Fibroblast of the conjunctiva (primary cell): ENCODE measurements at regions not wholly inside any gene's neighbourhood (a gene's known extent, or its start where the extent isn't known, plus 50 kb on each side); places are given as distances from the start of the nearest gene placed in this dataset.

Experiments used
- DNase-seq: peaks from one replicate; pipeline ENCODE4 v3.0.0-alpha.2; 2010; ENCODE audit warnings: low read depth

DNA sequence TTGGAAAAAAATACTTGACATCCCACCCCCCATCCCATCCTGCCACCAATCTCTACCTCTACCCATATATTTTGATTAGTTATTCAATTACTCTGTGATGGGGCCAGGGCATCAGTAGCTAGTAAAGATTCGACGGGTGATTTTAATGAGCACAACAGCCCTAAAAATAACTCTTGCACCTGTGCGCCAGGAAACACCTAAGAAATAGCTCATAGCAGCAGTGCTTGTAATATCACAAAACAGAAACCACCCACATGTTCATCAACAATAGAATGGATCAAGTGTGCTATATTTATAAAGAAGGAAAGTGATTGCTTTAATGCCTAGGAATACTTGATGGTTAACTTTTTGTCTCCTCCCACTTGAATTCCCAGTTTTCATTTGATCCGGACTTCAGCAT lies 225.6 kb upstream of the LCORL start:
- DNase-seq: no peak

DNA sequence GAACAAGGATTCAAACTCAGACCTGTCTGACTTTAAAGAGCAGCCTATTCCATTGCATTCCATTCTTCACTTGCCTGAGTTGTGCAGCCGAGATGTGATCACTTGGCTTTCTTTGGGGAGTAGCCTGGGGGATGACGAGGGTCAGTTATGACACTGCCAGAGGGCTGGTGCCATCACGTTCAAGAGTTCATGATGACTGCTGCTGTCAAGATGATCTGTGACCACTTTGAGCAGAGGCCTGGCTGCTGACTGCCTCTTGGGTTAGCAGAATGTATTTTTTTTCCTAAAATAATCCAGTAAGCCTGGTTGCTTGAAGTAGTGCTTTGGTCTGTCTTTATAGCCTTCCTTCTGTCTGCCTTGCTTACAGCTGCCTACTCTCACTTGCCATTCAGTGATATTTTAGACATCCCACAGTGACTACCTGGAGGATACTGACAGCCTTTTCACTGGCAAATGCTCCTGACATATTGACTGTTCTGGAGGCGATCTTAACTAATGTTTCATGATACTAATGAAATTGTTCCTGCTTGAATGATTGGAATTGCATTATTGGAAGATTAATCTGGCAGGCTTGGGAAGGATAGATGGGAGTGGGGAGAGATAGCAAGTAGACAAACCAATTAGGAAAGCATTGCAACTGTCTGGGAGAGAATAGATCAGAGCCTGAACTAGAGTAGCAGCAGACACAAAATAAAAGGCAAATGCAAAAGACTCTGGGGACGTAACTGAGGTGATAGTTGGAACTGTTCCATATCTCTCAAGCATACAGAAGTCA lies 221.6 kb upstream of the LCORL start:
- no peak for DNase-seq

DNA sequence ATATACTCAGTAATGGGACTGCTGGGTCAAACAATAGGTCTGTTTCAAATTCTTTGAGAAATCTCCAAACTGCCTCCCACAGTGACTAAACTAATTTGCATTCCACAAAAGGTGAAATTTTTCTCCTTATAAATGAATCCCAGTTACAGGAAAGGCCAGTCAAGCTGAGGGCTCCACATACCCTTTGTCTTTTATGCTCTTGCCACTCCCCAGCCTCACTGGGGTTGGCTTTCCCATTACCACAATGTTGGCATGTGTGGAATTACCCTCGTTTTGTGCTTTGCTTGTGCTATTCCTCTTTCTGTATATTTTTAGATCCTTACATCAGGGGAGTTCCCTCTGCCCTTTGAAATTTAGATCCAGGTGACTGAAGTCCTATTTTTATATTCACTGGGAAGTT lies 220.2 kb upstream of the LCORL start:
- no peak for DNase-seq

DNA sequence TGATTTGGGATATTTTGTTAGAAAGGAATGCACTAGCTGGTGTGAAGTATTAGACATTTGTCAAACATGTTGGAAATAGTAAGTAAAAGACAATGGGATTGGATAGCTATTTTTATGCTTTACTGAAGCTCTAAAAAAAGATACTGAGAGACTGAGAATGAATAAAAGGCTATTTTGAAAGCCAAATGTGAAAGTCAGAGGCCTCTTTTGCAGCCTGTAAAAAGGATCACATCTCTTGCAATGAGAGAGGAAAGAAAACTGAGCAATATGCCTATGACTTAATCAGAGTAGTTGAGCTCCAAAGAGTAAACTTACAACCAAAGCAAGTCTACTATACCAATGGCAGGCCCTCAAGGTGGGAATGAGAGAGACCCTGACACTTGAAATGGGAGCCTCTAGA lies 212.6 kb upstream of the LCORL start:
- no peak for DNase-seq

DNA sequence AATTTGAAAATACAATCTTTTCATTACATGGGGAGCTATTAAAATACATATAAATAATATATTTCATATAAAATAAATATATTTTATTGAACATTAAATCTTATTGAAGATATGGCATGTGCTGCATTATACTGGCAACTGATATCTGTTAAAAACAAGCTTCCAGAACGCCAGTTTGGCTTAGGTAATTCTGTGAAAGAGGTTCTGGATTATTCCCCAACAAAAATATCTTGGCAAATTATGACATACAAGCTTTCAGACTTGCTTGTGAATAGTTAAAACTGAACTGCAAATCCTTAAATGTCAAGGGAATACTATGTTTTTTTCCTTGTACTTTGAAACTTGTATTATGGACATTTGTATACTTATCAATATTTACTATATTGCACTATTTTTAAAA lies 210.2 kb upstream of the LCORL start:
- DNase-seq: no peak

DNA sequence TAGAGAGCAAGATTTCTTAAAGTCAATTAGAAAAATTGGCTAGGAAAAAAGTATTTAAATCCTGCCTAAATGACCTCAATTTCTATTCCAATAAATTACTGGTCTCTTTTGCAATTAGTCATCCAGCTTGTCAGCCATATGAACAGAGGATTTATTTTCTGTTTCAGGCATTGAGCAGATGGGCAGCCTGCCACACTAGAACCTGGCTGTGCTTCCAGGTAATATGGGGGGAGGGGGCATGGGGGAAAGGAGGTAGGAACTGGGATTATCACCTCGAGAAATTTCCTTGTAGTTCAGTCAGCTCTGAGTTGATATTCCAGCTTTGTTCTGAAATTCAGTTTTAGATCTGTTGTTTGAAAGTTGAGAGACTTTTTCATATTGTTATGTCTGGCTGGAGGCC lies 206.3 kb upstream of the LCORL start:
- DNase-seq: no peak

DNA sequence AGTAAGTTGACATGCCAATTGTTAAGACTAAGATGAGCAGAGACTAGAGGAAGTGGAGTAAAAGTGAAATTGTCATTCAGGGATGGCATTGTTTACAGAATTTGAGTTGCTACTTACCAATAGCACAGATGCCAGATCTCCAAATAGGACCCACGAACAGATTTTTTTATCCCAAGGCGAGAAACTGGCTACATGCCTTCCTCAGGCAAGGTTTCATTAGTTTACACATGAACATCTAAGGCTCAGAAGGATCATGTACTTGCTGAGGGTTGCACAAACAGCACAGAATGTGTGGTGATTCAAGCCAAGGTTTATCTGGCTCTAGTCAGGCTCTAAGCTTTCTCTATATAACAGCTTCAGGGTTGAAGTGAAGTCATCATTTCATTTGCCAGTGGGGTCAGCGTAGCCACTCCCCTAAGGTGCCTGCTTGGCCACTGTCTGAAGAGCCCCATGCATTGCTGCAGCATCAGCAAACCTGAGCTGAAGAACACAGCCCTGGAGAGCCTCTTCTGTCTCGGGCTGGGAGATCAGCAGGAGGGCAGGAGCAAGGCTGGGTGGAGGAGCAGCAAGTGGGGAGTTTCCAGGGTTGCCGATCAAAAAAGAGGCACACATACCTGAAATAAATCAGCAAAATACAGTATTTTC lies 193.0 kb upstream of the LCORL start:
- DNase-seq: no peak

DNA sequence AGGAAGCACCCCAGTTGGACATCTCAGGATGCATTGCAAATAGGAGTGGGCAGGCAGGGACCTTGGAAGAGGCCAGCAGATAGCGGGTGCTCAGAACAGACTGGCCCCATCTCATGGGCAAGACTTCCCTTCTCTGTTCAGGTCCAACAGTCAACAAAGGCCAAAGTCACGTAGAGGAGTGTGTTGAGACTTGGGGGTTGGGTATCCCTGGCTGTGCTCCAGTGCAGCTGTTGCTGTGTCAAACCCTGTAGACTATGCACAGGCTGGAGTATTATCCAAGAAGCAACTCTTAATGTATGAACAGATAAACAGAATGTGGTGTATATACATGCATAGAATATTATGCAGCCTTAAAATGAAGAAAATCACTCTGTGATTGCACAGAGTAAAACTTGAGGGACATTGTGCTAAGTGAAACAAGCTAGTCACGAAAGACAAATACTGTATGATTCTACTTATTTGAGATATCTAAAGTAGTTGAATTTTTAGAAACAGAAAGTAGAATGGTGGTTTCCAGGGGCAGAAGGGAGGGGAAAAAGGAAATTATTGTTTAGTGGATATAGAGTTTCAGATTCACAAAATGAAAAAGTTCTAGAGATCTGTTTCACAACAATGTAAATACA lies 192.1 kb upstream of the LCORL start:
- no peak for DNase-seq

DNA sequence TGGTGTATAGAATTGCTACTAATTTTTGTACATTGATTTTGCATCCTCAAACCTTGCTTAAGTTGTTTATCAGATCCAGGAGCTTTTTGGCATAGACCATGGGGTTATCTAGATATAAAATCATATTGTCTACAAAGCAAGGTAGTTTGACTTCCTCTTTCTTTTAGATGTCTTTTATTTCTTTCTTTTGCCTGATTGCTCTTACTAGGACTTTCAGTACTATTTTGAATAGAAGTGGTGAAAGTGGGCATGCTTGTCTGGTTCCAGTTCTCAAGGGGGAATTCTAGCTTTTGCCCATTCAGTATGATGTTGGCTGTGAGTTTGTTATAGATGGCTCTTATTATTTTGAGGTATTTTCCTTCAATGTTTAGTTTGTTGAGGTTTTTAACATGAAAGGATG lies 187.9 kb upstream of the LCORL start:
- DNase-seq: no peak

DNA sequence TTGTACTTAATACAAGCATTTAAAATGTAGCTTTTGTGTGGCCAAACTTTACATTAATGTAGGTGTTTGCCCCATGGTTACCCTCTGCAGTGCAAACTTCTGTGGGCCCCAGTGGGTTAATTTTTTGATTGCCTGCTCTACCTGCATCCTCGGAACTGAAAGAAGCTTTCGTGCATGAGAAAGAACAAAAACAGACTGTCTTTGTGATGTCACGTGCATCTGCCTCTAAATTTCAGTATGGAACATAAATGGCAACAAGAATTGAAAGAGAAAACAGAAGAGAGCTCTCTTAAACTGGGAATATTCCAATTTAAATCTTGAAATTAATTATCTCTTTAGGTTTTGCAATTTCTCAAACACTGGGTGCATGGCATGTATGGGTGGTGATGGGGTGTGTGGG lies 182.4 kb upstream of the LCORL start:
- no peak for DNase-seq

DNA sequence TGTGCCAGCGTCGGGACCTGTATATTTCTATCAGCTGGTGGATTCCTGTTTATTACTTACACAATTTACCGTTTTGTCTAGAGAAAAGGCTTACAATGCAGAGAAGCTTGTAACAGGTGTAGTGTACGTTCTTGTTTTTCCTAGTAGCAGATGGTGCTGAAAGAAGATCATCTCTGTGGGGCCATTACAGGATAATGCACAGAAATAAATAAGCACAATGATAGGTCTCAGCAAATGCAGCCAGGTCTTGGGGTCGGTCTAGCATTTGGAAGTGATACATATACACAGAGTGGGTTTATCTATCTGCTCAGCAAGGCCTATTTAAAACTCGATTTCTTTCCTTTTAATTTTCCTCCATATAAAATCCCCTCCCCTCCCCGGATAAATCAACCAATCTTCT lies 180.9 kb upstream of the LCORL start:
- no peak for DNase-seq

DNA sequence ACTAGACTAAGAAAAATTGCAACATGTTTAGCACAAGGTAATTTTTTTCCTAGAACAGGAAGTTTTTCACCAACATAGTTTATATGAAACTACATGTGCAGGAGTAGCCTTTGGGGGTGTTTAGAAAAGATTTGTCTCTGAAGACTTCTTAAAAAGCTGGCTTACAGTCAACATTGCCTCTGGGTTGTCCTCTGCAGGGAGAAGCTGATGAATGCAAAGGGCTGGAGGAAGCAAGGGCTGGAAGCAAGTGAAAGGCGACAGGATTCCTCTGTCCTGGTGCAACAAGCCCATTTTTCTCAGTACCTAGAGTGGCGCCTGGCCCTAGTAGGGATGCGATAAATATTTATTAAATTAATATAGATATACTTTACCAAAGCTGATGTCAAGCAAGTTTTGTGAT lies 180.3 kb upstream of the LCORL start:
- no peak for DNase-seq

DNA sequence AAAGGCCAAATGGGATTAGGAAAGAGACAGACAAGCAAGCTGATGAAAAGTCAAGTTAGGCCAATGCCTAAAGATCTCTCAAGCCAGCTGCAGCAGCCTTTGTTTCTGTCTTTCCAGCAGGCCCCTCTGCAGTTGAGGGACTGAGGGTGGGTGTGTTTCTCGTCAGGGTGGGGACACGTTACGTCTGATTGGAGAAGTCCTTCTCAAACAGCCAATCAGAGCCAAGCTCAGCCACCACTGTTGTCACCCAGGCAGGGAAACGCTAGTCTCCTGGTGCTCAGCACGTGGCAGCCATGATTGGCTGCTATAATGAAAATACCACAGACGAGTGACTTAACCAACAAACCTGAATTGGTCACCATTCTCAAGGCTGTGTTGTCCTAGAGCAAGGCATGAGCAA lies 177.1 kb upstream of the LCORL start:
- DNase-seq: no peak

DNA sequence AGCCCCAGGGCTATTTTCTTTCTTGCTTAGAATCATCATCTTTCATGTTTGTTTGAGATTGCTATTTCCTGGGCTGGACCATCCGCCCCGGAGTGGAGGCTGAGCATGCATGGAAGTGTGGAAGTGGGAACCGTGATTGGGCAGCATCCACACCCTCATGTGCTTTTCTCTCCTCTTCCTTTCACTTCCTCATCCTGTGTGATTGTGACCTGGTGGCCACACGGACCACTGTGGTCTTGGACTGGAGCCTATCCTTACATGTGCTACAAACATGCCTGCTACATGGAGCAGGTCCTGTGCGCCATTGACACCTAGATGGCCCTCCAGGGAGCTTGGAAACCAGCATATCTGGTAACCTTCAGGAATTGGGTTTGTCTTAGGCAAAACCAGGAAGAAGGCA lies 175.9 kb upstream of the LCORL start:
- DNase-seq: no peak

DNA sequence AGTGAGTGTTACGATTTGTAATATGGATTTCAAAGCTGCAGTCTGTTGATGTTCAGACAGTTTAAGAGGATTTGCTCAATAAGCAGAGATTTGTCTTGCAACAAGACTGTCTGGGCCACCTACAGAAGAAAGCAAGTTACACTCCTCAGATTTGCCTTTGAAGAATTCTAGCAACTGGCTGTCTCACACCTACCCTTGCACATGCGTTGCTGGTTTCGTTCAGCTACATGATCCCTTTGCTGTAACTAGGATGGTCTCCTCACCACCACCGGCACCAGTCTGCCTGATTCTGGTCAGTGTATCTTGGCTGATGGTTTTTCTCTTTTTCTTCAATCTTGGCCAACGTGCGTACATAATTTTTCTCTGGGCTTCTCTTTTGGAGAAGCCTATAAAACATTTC lies 172.7 kb upstream of the LCORL start:
- DNase-seq: no peak

DNA sequence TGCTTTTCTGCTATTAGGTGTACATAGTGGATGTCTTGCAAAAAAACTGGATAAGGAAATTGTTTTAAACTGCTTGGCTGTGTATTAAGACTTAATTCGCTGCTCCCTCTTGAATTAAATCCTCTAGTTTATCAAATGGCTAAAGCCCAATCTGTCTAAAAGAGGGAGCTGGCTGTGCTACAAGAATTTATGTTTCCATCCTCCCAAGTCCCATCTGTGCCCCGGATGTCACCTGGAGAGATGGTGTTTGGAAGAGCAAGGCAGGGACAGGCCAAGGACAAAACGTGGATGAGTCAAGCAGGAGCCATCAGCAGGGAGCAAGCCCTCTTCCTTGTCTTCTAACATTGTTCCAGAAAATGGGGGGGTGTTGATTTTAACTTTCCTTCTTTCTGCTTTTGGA lies 171.3 kb upstream of the LCORL start:
- no peak for DNase-seq

DNA sequence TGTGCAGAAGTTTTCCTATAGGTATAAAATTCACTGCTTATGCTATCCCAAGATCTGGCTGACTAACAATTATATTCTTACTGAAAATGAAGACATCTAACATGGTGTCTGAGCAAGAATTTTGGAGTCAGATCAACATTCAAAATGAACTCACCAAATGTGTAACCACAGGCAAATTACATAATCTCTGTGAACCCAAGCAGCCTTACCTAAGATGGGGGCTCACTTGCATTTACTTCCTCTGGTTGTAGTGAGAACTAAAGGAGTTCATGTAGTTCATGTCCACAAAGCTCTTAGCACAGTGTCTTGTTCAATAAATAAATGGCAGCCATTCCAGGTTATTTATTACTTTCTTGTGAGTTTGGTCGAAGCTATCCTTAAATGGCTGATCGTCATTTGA lies 163.9 kb upstream of the LCORL start:
- DNase-seq: no peak

DNA sequence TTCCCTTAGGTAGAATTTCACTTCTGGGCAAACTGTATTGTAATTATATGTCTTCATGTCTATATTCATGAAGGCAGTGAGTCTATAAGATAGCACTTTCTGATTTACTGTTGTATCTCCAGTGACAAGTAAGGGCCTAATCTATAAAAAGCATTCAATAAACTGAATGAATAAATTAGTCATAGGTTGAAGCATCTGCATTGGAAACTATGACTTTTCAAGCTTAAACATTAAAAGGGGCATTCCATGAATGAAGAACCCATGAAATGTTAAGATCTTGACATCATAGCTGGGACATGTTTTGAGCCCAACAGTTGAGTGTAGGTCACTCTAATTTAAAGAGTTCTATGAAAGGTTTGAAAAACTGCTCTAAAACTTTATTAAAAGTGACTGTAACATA lies 159.3 kb upstream of the LCORL start:
- no peak for DNase-seq

DNA sequence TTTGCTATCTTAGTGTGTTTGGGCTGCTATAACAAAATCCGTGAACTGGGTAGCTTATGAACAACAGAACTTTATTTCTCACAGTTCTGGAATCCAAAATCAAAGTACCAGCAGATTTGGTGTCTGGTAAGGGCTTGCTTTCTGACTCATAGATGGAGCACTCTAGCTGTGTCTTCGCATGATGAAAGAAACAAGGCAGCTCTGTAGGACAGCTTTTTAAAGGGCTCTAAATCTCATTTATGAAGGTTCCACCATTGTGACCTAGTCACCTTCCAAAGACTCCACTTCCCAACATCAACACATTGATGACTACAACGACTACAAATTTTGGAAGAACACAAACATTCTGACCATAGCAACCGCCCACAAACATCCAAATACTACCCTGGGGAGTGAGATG lies 158.6 kb upstream of the LCORL start:
- DNase-seq: no peak

DNA sequence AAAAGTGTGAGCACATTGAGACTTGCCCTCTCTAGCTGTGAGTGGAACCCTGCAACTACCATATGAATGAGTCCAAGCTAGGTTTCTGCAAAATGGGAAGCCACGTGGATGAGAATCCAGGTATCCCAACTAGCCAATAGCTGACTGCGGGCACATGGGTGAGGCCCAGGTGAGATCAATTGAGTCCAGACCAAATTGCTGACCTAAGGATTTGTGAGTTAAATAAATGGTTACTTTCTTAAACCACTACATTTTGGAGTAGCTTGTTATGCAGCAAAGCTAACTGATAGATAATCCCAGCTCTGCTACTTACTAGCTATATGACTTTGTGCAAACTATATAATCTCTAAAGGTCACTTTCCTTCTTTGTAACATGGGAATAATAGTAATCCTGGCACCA lies 150.3 kb upstream of the LCORL start:
- DNase-seq: no peak

DNA sequence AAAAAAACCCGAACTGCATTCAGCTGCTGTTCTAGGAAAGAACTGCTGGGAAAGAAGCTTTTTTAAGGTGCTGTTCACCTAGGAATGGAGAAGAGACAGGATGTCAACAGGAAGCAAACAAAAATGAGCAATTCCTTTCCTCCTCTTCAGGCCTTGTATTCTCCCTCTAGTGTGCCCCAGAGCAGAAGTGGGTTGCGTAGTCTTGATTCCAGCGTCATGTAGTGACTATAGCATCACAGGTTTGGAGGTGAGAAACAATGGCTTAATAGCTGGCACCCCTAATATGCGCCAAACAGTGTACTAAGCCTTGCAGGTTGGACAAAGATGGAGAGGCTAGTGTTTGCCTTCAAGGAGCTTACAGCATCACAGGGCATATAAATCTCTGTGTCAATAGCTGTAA lies 146.3 kb upstream of the LCORL start:
- no peak for DNase-seq

DNA sequence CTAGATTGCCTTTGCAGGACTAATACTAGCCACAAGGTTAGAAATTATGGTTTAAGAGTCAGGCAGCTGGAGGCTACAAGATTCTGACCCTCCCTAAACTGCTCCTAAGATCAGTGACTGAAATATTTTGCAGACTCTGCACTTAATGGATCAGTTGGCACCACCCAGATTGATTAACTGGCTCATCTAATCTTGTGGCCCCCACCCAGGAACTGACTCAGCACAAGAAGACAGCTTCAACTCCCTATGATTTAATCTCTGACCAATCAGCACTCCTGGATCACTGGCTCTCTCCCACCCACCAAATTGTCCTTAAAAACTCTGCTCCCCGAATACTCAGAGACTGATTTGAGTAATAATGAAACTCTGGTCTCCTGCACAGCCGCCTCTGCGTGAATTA lies 145.4 kb upstream of the LCORL start:
- DNase-seq: no peak

DNA sequence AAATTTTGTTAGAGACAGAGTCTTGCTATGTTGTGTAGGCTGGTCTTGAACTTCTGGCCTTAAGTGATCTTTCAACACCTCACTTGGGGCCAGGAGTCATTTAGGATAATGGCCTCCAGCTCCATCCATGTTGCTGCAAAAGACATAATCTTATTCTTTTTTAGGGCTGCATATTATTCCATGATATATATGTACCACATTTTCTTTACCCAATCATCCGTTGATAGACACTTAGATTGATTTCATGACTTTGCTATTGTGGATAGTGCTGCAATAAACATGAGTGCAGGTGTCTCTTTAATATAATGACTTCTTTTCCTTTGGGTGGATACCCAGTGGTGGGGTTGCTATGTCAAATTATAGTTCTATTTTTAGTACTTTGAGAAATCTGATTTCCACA lies 140.9 kb upstream of the LCORL start:
- no peak for DNase-seq
